OCI-LY7 (cell line): ENCODE measurements at regions not wholly inside any gene's neighbourhood (a gene's known extent, or its start where the extent isn't known, plus 50 kb on each side); places are given as distances from the start of the nearest gene placed in this dataset.

Source experiments
- BruUV-seq: library from RNA; stranded (reverse); fragments of 400-500 nt; replicated peaks from 2 replicates; lab custom pipeline; 2021; lab: Mats Ljungman, UMichigan
- CTCF ChIA-PET: fragments of 300-600 bp; sonication (Branson Sonifier 250); formaldehyde crosslinking; loops from one replicate; lab custom pipeline; 2022; ENCODE audit warnings: antibody characterized with exemption; ENCODE audit not compliant: unreplicated experiment; lab: Charles Lee
- POLR2A ChIA-PET: fragments of 300-600 bp; sonication (Branson Sonifier 250); formaldehyde crosslinking; loops from one replicate; lab custom pipeline; 2022; ENCODE audit warnings: antibody characterized with exemption; lab: Charles Lee
- DNase-seq: peaks from one replicate; pipeline ENCODE4 v3.0.0-alpha.2; 2015; ENCODE audit warnings: low spot score
- H2AFZ ChIP-seq: fragments of 200-600 bp; sonication (generic), shearing (Covaris generic); 2 replicates; pipeline ENCODE4 v1.6.1; 2014; ENCODE audit warnings: mild to moderate bottlenecking, antibody characterized with exemption, low read length, moderate library complexity
- H3K27ac ChIP-seq: fragments of 200-600 bp; sonication (generic); 2 replicates; pipeline ENCODE4 v1.5.1; 2014; ENCODE audit warnings: mixed run types, low read depth, mild to moderate bottlenecking, moderate library complexity, low read length, inconsistent platforms; ENCODE audit not compliant: poor library complexity, severe bottlenecking
- H3K36me3 ChIP-seq: fragments of 200-600 bp; sonication (generic); 2 replicates; pipeline ENCODE4 v1.6.1; 2014; ENCODE audit warnings: mild to moderate bottlenecking, antibody characterized with exemption, low read length, moderate library complexity, mixed read lengths; ENCODE audit not compliant: insufficient read depth
- H3K4me1 ChIP-seq: fragments of 200-600 bp; sonication (generic); 2 replicates; pipeline ENCODE4 v1.5.1; 2014; ENCODE audit warnings: mild to moderate bottlenecking, low read length; ENCODE audit not compliant: insufficient read depth, poor library complexity, severe bottlenecking
- H3K4me2 ChIP-seq: fragments of 200-600 bp; sonication (generic); 2 replicates; pipeline ENCODE4 v1.6.1; 2014; ENCODE audit warnings: mild to moderate bottlenecking, low read length
- H3K4me3 ChIP-seq: fragments of 200-600 bp; sonication (generic); 2 replicates; pipeline ENCODE4 v1.5.1; 2014; ENCODE audit warnings: mild to moderate bottlenecking, low read depth, low read length; ENCODE audit not compliant: poor library complexity, severe bottlenecking
- H3K79me2 ChIP-seq: fragments of 200-600 bp; sonication (generic); 2 replicates; pipeline ENCODE4 v1.6.1; 2016; ENCODE audit warnings: low read depth, mild to moderate bottlenecking, low read length, moderate library complexity, mixed read lengths; ENCODE audit not compliant: insufficient read depth
- H3K9me2 ChIP-seq: fragments of 200-600 bp; sonication (generic); 2 replicates; pipeline ENCODE4 v1.6.1; 2016; ENCODE audit warnings: mild to moderate bottlenecking, low read length, mixed read lengths; ENCODE audit not compliant: insufficient read depth
- H3K9me3 ChIP-seq: fragments of 200-600 bp; sonication (generic); 2 replicates; pipeline ENCODE4 v1.6.1; 2014; ENCODE audit warnings: mild to moderate bottlenecking, mixed run types, low read length, mixed read lengths
- H4K20me1 ChIP-seq: fragments of 200-600 bp; sonication (generic); 2 replicates; pipeline ENCODE4 v1.6.1; 2014; ENCODE audit warnings: mild to moderate bottlenecking, antibody characterized with exemption, low read length, moderate library complexity, mixed read lengths; ENCODE audit not compliant: insufficient read depth
- EZH2phosphoT487 ChIP-seq: fragments of 200-600 bp; sonication (generic); IDR thresholded peaks from 2 replicates; pipeline ENCODE4 v1.6.1; 2018; ENCODE audit warnings: low read depth, borderline replicate concordance, mild to moderate bottlenecking, mixed run types, antibody characterized with exemption, low read length, moderate library complexity, mixed read lengths
- intact Hi-C: fragments of 100-400 bp; cut with micrococcal nuclease; formaldehyde crosslinking; loops from one replicate; pipeline ENCODE4 v1.10.0; 2022; ENCODE audit not compliant: unreplicated experiment
- TF ChIP-seq, protein P1 (sequence below): fragments of 200-600 bp; sonication (generic); conservative IDR thresholded peaks from 2 replicates; pipeline ENCODE4 v1.5.1; 2014; ENCODE audit warnings: mild to moderate bottlenecking, antibody characterized with exemption, low read length, moderate library complexity, mixed read lengths

GRCh38 chr22:48832592-48832991, 995.1 kb downstream of the BRD1 start:
- POLR2A ChIA-PET, result no interaction called here
- H3K4me1 ChIP-seq, result peaks cover 21% of the 10 kb centered on the region
- no peak overlapping the region for H3K27ac ChIP-seq
- no peaks in the 10 kb centered on the region; the same call in 1 of the 2 replicates for H3K36me3 ChIP-seq
- H2AFZ ChIP-seq, result no peak overlapping the region
- intact Hi-C loops, result loop anchor here (5.0 to 10.0 kb wide), 2 partner anchors 388 to 735 kb away; no protein-coding TSS in a partner anchor
- no peaks in the 10 kb centered on the region for H3K9me2 ChIP-seq
- TF ChIP-seq EZH2phosphoT487, result no peak
- TF ChIP-seq, protein P1, sequence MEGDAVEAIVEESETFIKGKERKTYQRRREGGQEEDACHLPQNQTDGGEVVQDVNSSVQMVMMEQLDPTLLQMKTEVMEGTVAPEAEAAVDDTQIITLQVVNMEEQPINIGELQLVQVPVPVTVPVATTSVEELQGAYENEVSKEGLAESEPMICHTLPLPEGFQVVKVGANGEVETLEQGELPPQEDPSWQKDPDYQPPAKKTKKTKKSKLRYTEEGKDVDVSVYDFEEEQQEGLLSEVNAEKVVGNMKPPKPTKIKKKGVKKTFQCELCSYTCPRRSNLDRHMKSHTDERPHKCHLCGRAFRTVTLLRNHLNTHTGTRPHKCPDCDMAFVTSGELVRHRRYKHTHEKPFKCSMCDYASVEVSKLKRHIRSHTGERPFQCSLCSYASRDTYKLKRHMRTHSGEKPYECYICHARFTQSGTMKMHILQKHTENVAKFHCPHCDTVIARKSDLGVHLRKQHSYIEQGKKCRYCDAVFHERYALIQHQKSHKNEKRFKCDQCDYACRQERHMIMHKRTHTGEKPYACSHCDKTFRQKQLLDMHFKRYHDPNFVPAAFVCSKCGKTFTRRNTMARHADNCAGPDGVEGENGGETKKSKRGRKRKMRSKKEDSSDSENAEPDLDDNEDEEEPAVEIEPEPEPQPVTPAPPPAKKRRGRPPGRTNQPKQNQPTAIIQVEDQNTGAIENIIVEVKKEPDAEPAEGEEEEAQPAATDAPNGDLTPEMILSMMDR, result no peak
- H3K79me2 ChIP-seq, result no peaks in the 10 kb centered on the region
- CTCF ChIA-PET, result interaction anchor here (0.6 kb wide), 1 partner anchor 1362 kb away, joined by 3 read pairs; no protein-coding TSS in a partner anchor
- no peak for DNase-seq
- BruUV-seq, result no TSS peak
- H3K4me2 ChIP-seq, result no peak overlapping the region
- H4K20me1 ChIP-seq, result no peaks in the 10 kb centered on the region
- no peak overlapping the region for H3K4me3 ChIP-seq
- peaks cover 26% of the 10 kb centered on the region for H3K9me3 ChIP-seq

DNA sequence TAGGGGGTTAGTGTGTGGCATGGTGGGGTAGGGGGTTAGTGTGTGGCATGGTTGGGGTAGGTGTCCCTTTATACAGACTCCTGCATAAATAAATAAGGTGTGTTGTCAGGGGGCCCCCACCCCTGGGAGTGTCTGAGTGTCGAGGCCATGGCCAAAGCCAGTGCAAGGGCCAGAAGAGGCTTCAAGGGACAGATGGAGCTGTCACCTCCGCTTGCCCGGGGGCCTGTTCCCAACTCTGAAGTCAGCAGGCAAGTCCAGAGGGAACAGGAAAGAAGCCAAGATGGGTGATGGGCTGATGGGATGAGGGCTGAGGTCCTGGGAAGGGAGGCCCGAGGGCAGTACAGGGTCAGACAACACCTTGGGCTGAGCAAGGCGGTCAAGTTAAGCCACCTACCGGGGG, 997.8 kb downstream of the BRD1 start:
- ChIA-PET CTCF (no interaction called here), POLR2A (no interaction called here)
- Histone ChIP-seq H3K36me3 (no peaks in the 10 kb centered on the region; the same call in 1 of the 2 replicates), H3K4me3 (no peak overlapping the region), H3K4me1 (peaks cover 14% of the 10 kb centered on the region), H2AFZ (no peak overlapping the region), H3K9me3 (peaks cover 26% of the 10 kb centered on the region), H3K4me2 (no peak overlapping the region), H3K79me2 (no peaks in the 10 kb centered on the region), H4K20me1 (no peaks in the 10 kb centered on the region), H3K9me2 (no peaks in the 10 kb centered on the region), H3K27ac (no peak overlapping the region)
- DNase-seq, result no peak
- TF ChIP-seq EZH2phosphoT487, result no peak
- TF ChIP-seq, protein P1, result no peak
- no TSS peak for BruUV-seq
- intact Hi-C loops, result loop anchor here (5.0 to 10.0 kb wide), 2 partner anchors 385 to 733 kb away; no protein-coding TSS in a partner anchor

GRCh38 chr22:48828688-48829087, 999.0 kb downstream of the BRD1 start:
- no peak overlapping the region for H3K4me3 ChIP-seq
- POLR2A ChIA-PET, result no interaction called here
- H2AFZ ChIP-seq, result no peak overlapping the region
- no peaks in the 10 kb centered on the region for H3K79me2 ChIP-seq
- H3K36me3 ChIP-seq, result no peaks in the 10 kb centered on the region; the same call in 1 of the 2 replicates
- BruUV-seq, result no TSS peak
- DNase-seq, result no peak
- no peak for TF ChIP-seq EZH2phosphoT487
- TF ChIP-seq, protein P1, result no peak
- intact Hi-C loops, result no loop called here
- H3K4me2 ChIP-seq, result no peak overlapping the region
- no peak overlapping the region for H3K27ac ChIP-seq
- H3K9me2 ChIP-seq, result no peaks in the 10 kb centered on the region
- peaks cover 2% of the 10 kb centered on the region for H3K4me1 ChIP-seq
- H4K20me1 ChIP-seq, result no peaks in the 10 kb centered on the region
- peaks cover 22% of the 10 kb centered on the region for H3K9me3 ChIP-seq
- CTCF ChIA-PET, result no interaction called here
